T-cell (primary cell): ENCODE measurements at regions not wholly inside any gene's neighbourhood (a gene's known extent, or its start where the extent isn't known, plus 50 kb on each side); places are given as distances from the start of the nearest gene placed in this dataset.

ENCODE experiments used
- ATAC-seq, 4 experiments: fragments of 200-7000 bp in 3 of 4; fragments of 150-1000 bp in 1 of 4; cut with Tn5 transposase; replicated peaks in 1 of 4; 1 replicate in 3 of 4; 2 replicates in 1 of 4; pipeline ENCODE4 v1.10.0; 2021; ENCODE audit warnings: moderate library complexity in 3 of 4, mild to moderate bottlenecking in 2 of 4, moderate number of reproducible peaks in 1 of 4
- CTCF ChIA-PET, 2 donors: fragments of 300-600 bp; sonication (Branson Sonifier 250); formaldehyde crosslinking; loops; one replicate each; lab custom pipeline; 2022; ENCODE audit warnings: antibody characterized with exemption in 2 of 2; lab: Charles Lee
- POLR2A ChIA-PET, 2 donors: fragments of 300-600 bp; sonication (Branson Sonifier 250); formaldehyde crosslinking; loops; one replicate each; lab custom pipeline; 2022; ENCODE audit warnings: antibody characterized with exemption in 2 of 2; lab: Charles Lee
- DNase-seq, 35 experiments: peaks; one replicate each; pipeline versions ENCODE4 v3.0.0 to v3.0.0-alpha.2; 2013 to 2023
- H3K27ac ChIP-seq: one replicate; pipeline ENCODE4 v1.5.1; 2013; ENCODE audit warnings: low read length
- H3K27me3 ChIP-seq, 2 experiments: replicated peaks in 1 of 2; 1 replicate in 1 of 2; 2 replicates in 1 of 2; pipeline versions ENCODE4 v1.6.1 to v1.7.0; 2013; ENCODE audit warnings: low read length in 1 of 2, mixed read lengths in 1 of 2; ENCODE audit not compliant: control insufficient read depth in 2 of 2, insufficient read depth in 2 of 2; ENCODE audit errors: extremely low read depth in 1 of 2
- H3K36me3 ChIP-seq, 2 donors: 1 replicate in 1 of 2; 2 replicates in 1 of 2; pipeline versions ENCODE4 v1.6.1 to v1.7.0; 2013; ENCODE audit warnings: low read length in 1 of 2; ENCODE audit not compliant: control insufficient read depth in 2 of 2, insufficient read depth in 1 of 2; ENCODE audit errors: extremely low read depth in 1 of 2
- H3K4me1 ChIP-seq, 2 experiments: 1 replicate in 1 of 2; 2 replicates in 1 of 2; pipeline versions ENCODE4 v1.6.1 to v1.7.0; 2013; ENCODE audit warnings: low read length in 2 of 2, mixed read lengths in 1 of 2; ENCODE audit not compliant: insufficient read depth in 2 of 2, control insufficient read depth in 1 of 2; ENCODE audit errors: extremely low read depth in 1 of 2
- H3K4me3 ChIP-seq, 2 donors: 1 replicate in 1 of 2; 2 replicates in 1 of 2; pipeline versions ENCODE4 v1.5.1 to v1.7.0; 2013; ENCODE audit warnings: mild to moderate bottlenecking in 2 of 2, low read length in 1 of 2, moderate library complexity in 1 of 2; ENCODE audit not compliant: control insufficient read depth in 1 of 2; ENCODE audit errors: extremely low read depth in 1 of 2
- H3K9me3 ChIP-seq: 2 replicates; pipeline ENCODE4 v1.7.0; 2013
- H3K27ac Mint-ChIP-seq, 2 donors: one replicate each; pipeline ENCODE4 v1.8.0; 2020 to 2021; ENCODE audit warnings: mild to moderate bottlenecking in 2 of 2, mixed read lengths in 2 of 2
- H3K27me3 Mint-ChIP-seq, 2 donors: one replicate each; pipeline ENCODE4 v1.8.0; 2021 to 2022; ENCODE audit warnings: mixed read lengths in 2 of 2
- H3K36me3 Mint-ChIP-seq: one replicate; pipeline ENCODE4 v1.8.0; 2021; ENCODE audit warnings: mixed read lengths
- H3K4me1 Mint-ChIP-seq, 3 donors: one replicate each; pipeline ENCODE4 v1.8.0; 2020 to 2022; ENCODE audit warnings: mixed read lengths in 3 of 3, mild to moderate bottlenecking in 1 of 3
- H3K4me3 Mint-ChIP-seq, 3 donors: one replicate each; pipeline ENCODE4 v1.8.0; 2020 to 2022; ENCODE audit warnings: mild to moderate bottlenecking in 3 of 3, mixed read lengths in 3 of 3, moderate library complexity in 3 of 3
- H3K9me3 Mint-ChIP-seq, 3 donors: one replicate each; pipeline ENCODE4 v1.8.0; 2020 to 2022; ENCODE audit warnings: mixed read lengths in 3 of 3
- WGBS: methylation state at CpG from one replicate; pipeline ENCODE4 v1.1.5; 2013; ENCODE audit warnings: missing lambda C conversion rate; ENCODE audit not compliant: insufficient coverage; 5-methylcytosine and 5-hydroxymethylcytosine counted together

DNA sequence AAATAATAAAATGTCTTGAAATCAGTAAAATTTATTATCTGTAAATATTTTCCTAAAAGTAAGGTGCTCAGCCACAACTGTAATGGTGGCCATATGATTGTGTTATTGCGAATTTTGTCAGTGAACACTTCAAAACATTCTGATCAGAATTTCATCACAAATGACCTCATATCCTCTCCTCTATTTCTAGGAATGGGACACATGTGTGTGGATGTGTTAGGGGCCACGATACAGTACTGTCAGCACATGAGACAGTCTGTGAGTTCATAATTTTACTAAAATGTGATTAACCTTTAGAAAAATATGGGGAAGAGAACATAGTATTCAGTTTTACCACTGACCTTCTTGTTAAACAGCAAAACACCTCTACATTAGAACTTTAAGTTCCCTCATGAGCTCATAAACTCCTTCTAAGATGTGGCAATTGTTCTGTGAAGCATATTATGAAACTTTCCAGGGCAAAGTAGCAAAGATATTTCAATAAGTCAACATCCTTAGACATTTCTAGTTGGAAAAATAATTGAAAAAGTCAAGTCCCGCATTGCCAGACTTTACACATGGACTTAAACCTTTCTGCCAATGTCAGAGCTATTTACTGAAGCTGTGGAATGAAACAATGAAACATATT, 158.2 kb upstream of the ABI3BP start:
- Mint-ChIP-seq H3K4me1 (no peaks in the 10 kb centered on the region), H3K27ac (no peak overlapping the region)

DNA sequence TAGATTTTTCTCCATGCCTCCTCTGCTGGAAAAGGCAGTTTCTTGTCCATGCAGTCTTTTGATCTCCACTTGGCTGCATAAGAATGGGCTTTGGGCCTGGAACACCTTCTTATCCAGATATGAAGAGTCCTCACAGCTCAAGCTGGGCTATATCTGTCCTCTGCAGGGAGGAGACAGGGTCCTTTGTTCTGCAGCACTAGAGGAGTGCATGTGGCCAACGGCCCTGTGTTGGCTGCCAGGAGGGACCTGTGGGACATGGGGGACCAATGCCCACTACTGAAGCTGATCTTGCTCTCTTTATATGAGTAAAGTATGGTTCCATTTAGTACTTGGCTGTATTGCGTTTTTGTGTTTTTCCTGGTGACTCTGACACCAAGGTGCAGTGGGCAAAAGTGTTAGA, 157.3 kb upstream of the ABI3BP start:
- H3K27me3 ChIP-seq = peaks cover 0 to 5% of the 10 kb centered on the region in 2 experiments
- DNase-seq (no peak), ATAC-seq (no peak)
- no peaks in the 10 kb centered on the region for H3K36me3 ChIP-seq
- H3K9me3 ChIP-seq = no peaks in the 10 kb centered on the region
- no peak overlapping the region for H3K27ac Mint-ChIP-seq
- H3K9me3 Mint-ChIP-seq = no peaks in the 10 kb centered on the region
- no peaks in the 10 kb centered on the region for H3K36me3 Mint-ChIP-seq
- CTCF ChIA-PET = interaction anchor here in 1 of 2 donors (0.7 kb wide), 1 partner anchor 12 kb away, joined by 3 read pairs; no protein-coding TSS in a partner anchor
- H3K4me1 ChIP-seq = no peaks in the 10 kb centered on the region
- H3K4me1 Mint-ChIP-seq = no peaks in the 10 kb centered on the region
- POLR2A ChIA-PET = no interaction called here
- peaks cover 26 to 28% of the 10 kb centered on the region in 2 donors for H3K27me3 Mint-ChIP-seq
- H3K27ac ChIP-seq = no peak overlapping the region
- 63% methylated on average over 1 of the region's 2 CpGs for WGBS
- no peak overlapping the region for H3K4me3 Mint-ChIP-seq
- H3K4me3 ChIP-seq = no peak overlapping the region

More for the DNA sequence above, 158.2 kb upstream of the ABI3BP start:
- Histone ChIP-seq H3K27ac (no peak overlapping the region), H3K4me1 (no peaks in the 10 kb centered on the region), H3K9me3 (no peaks in the 10 kb centered on the region), H3K27me3 (peaks cover 0 to 5% of the 10 kb centered on the region in 2 experiments), H3K36me3 (no peaks in the 10 kb centered on the region), H3K4me3 (no peak overlapping the region)
- Mint-ChIP-seq H3K27me3 (peaks cover 28 to 33% of the 10 kb centered on the region in 2 donors), H3K36me3 (no peaks in the 10 kb centered on the region), H3K9me3 (no peaks in the 10 kb centered on the region), H3K4me3 (no peak overlapping the region)
- DNase-seq = no peak
- CTCF ChIA-PET = no interaction called here
- no peak for ATAC-seq
- POLR2A ChIA-PET = no interaction called here
- WGBS = no CpG with 5 or more reads among the region's 3 CpGs

DNA sequence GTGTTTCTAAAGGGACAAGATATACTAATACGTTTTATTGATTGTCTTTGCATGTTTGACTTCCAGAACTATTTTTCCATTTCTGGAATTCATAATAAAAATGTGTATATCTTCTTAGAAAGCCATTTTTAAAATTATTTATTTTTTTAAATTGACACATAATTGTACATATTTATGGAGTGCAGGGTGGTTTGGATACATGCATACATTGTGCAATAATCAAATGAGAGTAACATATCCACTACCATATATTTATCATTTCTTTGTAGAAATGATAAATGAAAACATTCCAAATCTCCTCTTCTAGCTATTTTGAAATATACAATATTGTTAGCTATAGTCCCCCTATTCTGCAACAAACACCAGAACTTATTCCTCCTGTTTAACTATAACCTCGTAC, 156.5 kb upstream of the ABI3BP start:
- DNase-seq (no peak), ATAC-seq (no peak)
- Mint-ChIP-seq H3K27me3 (peaks cover 26 to 27% of the 10 kb centered on the region in 2 donors), H3K36me3 (no peaks in the 10 kb centered on the region), H3K4me3 (no peak overlapping the region), H3K27ac (no peak overlapping the region), H3K9me3 (no peaks in the 10 kb centered on the region), H3K4me1 (no peaks in the 10 kb centered on the region)
- H3K4me1 ChIP-seq = no peaks in the 10 kb centered on the region
- no peak overlapping the region for H3K27ac ChIP-seq
- POLR2A ChIA-PET = no interaction called here
- CTCF ChIA-PET = no interaction called here
- WGBS = no CpG with 5 or more reads among the region's 2 CpGs
- H3K27me3 ChIP-seq = peaks cover 0 to 4% of the 10 kb centered on the region in 2 experiments
- H3K4me3 ChIP-seq = no peak overlapping the region
- H3K9me3 ChIP-seq = no peaks in the 10 kb centered on the region
- H3K36me3 ChIP-seq = no peaks in the 10 kb centered on the region

DNA sequence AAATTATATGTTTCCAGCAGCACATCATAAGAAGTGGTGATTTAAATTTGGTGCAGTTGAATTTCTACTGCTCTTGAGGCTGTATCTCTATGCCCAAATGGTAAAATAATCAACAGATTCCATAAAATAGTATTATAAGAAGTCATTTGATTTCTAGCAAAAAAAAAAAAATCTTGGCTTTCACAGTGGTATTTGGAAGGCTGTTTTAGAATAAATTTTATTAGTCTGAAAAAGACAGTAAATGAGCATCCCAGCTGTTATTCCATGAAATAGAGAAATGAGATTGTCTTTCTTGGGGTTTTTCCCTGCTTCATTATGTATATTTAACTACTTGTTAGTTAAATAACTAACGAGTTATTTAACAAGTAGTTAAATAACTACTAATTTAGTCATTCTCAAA, 156.0 kb upstream of the ABI3BP start:
- ChIA-PET CTCF (no interaction called here), POLR2A (no interaction called here)
- Histone ChIP-seq H3K36me3 (no peaks in the 10 kb centered on the region), H3K4me1 (no peaks in the 10 kb centered on the region), H3K27ac (no peak overlapping the region), H3K4me3 (no peak overlapping the region), H3K9me3 (no peaks in the 10 kb centered on the region), H3K27me3 (peaks cover 0 to 2% of the 10 kb centered on the region in 2 experiments)
- H3K4me3 Mint-ChIP-seq = no peak overlapping the region
- WGBS = no CpG with 5 or more reads among the region's 1 CpG
- no peak overlapping the region for H3K27ac Mint-ChIP-seq
- H3K36me3 Mint-ChIP-seq = no peaks in the 10 kb centered on the region
- DNase-seq = no peak
- no peak for ATAC-seq
- peaks cover 21 to 25% of the 10 kb centered on the region in 2 donors for H3K27me3 Mint-ChIP-seq
- no peaks in the 10 kb centered on the region for H3K9me3 Mint-ChIP-seq
- H3K4me1 Mint-ChIP-seq = no peaks in the 10 kb centered on the region

DNA sequence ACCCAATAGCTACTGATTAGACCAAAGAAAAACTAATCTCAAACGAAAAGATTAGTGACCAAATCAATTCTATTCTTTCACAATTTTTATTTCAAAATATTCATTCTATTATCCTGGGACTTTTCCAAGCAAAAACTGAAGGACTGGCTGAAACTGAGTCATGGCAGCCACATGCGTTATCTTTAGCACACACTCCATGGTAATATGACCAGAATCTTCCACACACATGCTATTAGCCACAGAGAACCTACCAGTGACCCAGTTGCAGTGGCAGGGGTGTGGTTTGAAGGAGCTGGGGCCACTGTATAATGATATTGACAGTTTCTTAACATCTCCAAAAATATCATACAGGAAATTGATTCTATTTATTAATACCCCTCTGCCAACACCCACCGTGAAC, 154.8 kb upstream of the ABI3BP start:
- Histone ChIP-seq H3K4me1 (no peaks in the 10 kb centered on the region), H3K9me3 (no peaks in the 10 kb centered on the region), H3K36me3 (no peaks in the 10 kb centered on the region), H3K27ac (no peak overlapping the region), H3K4me3 (no peak overlapping the region), H3K27me3 (peaks cover 0 to 2% of the 10 kb centered on the region in 2 experiments)
- Mint-ChIP-seq H3K27me3 (peaks cover 17 to 19% of the 10 kb centered on the region in 2 donors), H3K27ac (no peak overlapping the region), H3K4me3 (no peak overlapping the region), H3K4me1 (no peaks in the 10 kb centered on the region), H3K36me3 (no peaks in the 10 kb centered on the region), H3K9me3 (no peaks in the 10 kb centered on the region)
- POLR2A ChIA-PET = interaction anchor here in 1 of 2 donors (0.5 kb wide), 1 partner anchor 106 kb away, joined by 3 read pairs; no protein-coding TSS in a partner anchor
- CTCF ChIA-PET = no interaction called here
- ATAC-seq = no peak
- DNase-seq = no peak
- WGBS = 22% methylated on average over 1 of the region's 3 CpGs

DNA sequence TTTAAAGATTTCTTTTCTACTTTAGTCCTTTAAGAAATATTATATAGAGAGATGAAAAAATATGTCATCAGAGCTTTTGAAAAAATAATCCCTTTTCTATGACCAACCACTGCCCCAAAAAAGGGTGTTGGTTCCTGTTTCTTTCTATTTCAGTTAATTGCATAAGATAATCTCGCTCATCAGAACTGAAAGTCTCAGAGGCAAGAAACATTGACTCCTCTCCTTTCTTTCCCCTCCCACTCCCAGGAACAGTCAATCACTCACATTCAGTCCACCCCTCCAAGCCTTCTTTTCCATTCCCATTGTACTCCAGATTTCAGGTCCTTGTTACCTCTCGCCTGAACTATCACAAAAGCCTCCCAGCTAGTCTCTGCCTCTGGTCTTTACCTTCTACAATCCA, 153.7 kb upstream of the ABI3BP start:
- DNase-seq = no peak
- Histone ChIP-seq H3K9me3 (no peaks in the 10 kb centered on the region), H3K27me3 (peaks cover 0 to 2% of the 10 kb centered on the region in 2 experiments), H3K36me3 (no peaks in the 10 kb centered on the region), H3K27ac (no peak overlapping the region), H3K4me1 (no peaks in the 10 kb centered on the region), H3K4me3 (no peak overlapping the region)
- ChIA-PET CTCF (no interaction called here), POLR2A (interaction anchor here in 1 of 2 donors (0.6 kb wide), 1 partner anchor 949 kb away, joined by 3 read pairs; no protein-coding TSS in a partner anchor)
- Mint-ChIP-seq H3K36me3 (no peaks in the 10 kb centered on the region), H3K4me1 (no peaks in the 10 kb centered on the region), H3K9me3 (no peaks in the 10 kb centered on the region), H3K27me3 (peaks cover 17 to 22% of the 10 kb centered on the region in 2 donors), H3K27ac (no peak overlapping the region), H3K4me3 (no peak overlapping the region)
- WGBS = 92% methylated on average over 1 of the region's 2 CpGs
- ATAC-seq = no peak
